Central memory CD8-positive, alpha-beta T cell (primary cell): ENCODE measurements at regions not wholly inside any gene's neighbourhood (a gene's known extent, or its start where the extent isn't known, plus 50 kb on each side); places are given as distances from the start of the nearest gene placed in this dataset.

Experiments used
- ATAC-seq: fragments of 150-1000 bp; cut with Tn5 transposase; replicated peaks from 2 replicates; pipeline ENCODE4 v1.10.0; 2022; ENCODE audit warnings: mild to moderate bottlenecking, moderate FRiP score, moderate number of reproducible peaks; ENCODE audit not compliant: poor library complexity, severe bottlenecking; ENCODE audit errors: extremely low read depth
- DNase-seq, 2 donors: peaks; one replicate each; pipeline ENCODE4 v3.0.0; 2021; ENCODE audit warnings: low spot score in 2 of 2
- H3K27ac Mint-ChIP-seq: one replicate; pipeline ENCODE4 v1.8.0; 2022; ENCODE audit warnings: low read depth, mild to moderate bottlenecking, moderate library complexity, mixed read lengths
- H3K27me3 Mint-ChIP-seq: one replicate; pipeline ENCODE4 v1.8.0; 2022; ENCODE audit warnings: mixed read lengths
- H3K36me3 Mint-ChIP-seq: one replicate; pipeline ENCODE4 v1.8.0; 2022; ENCODE audit warnings: mild to moderate bottlenecking, moderate library complexity, mixed read lengths; ENCODE audit not compliant: insufficient read depth
- H3K4me1 Mint-ChIP-seq: one replicate; pipeline ENCODE4 v1.8.0; 2022; ENCODE audit warnings: mixed read lengths
- H3K4me3 Mint-ChIP-seq: one replicate; pipeline ENCODE4 v1.8.0; 2022; ENCODE audit warnings: mild to moderate bottlenecking, moderate library complexity, mixed read lengths
- H3K9me3 Mint-ChIP-seq: one replicate; pipeline ENCODE4 v1.8.0; 2022; ENCODE audit warnings: mixed read lengths

GRCh38 chr5:146254223-146254622 is 50.8 kb downstream of the RBM27 start:
- no peak overlapping the region for H3K27ac Mint-ChIP-seq
- no peak for DNase-seq
- H3K4me3 Mint-ChIP-seq, result no peak overlapping the region
- H3K27me3 Mint-ChIP-seq, result no peaks in the 10 kb centered on the region
- H3K9me3 Mint-ChIP-seq, result no peaks in the 10 kb centered on the region
- no peak for ATAC-seq
- peaks cover 18% of the 10 kb centered on the region for H3K4me1 Mint-ChIP-seq
- peaks cover 50% of the 10 kb centered on the region for H3K36me3 Mint-ChIP-seq

GRCh38 chr5:146273109-146273508 is 65.5 kb upstream of the POU4F3 start:
- Mint-ChIP-seq H3K9me3 (no peaks in the 10 kb centered on the region), H3K4me3 (no peak overlapping the region), H3K27me3 (no peaks in the 10 kb centered on the region), H3K27ac (no peak overlapping the region), H3K36me3 (peaks cover 64% of the 10 kb centered on the region), H3K4me1 (no peaks in the 10 kb centered on the region)
- ATAC-seq (no peak), DNase-seq (no peak)

GRCh38 chr5:146283344-146283761 is 55.3 kb upstream of the POU4F3 start:
- no peaks in the 10 kb centered on the region for H3K9me3 Mint-ChIP-seq
- H3K4me1 Mint-ChIP-seq, result peaks cover 5% of the 10 kb centered on the region
- H3K4me3 Mint-ChIP-seq, result no peak overlapping the region
- H3K27me3 Mint-ChIP-seq, result no peaks in the 10 kb centered on the region
- no peak for ATAC-seq
- H3K27ac Mint-ChIP-seq, result no peak overlapping the region
- no peak for DNase-seq
- H3K36me3 Mint-ChIP-seq, result peaks cover 40% of the 10 kb centered on the region

GRCh38 chr5:146284016-146284415 is 54.6 kb upstream of the POU4F3 start:
- DNase-seq (no peak), ATAC-seq (no peak)
- H3K4me3 Mint-ChIP-seq, result no peak overlapping the region
- H3K27me3 Mint-ChIP-seq, result no peaks in the 10 kb centered on the region
- H3K4me1 Mint-ChIP-seq, result peaks cover 5% of the 10 kb centered on the region
- H3K9me3 Mint-ChIP-seq, result no peaks in the 10 kb centered on the region
- peak overlapping the region; percentile 74 for H3K27ac Mint-ChIP-seq
- H3K36me3 Mint-ChIP-seq, result peaks cover 37% of the 10 kb centered on the region
